HEK293 (cell line): ENCODE measurements at regions not wholly inside any gene's neighbourhood (a gene's known extent, or its start where the extent isn't known, plus 50 kb on each side); places are given as distances from the start of the nearest gene placed in this dataset.

Source experiments
- CTCF ChIP-seq: fragments of 450-650 bp; formaldehyde crosslinking; IDR thresholded peaks from 2 replicates; pipeline ENCODE4 v1.5.1; 2016; ENCODE audit warnings: missing biosample characterization, missing genetic modification characterization
- ELK4 ChIP-seq: IDR thresholded peaks from 2 replicates; pipeline ENCODE4 v1.6.1; 2011; ENCODE audit warnings: mild to moderate bottlenecking, low read depth, low read length, borderline replicate concordance
- GLI4 ChIP-seq: fragments of 450-650 bp; formaldehyde crosslinking; IDR thresholded peaks from 2 replicates; pipeline ENCODE4 v1.5.1; 2016; ENCODE audit warnings: missing biosample characterization, missing genetic modification characterization
- HOXD13 ChIP-seq: sonication (generic); formaldehyde crosslinking; IDR thresholded peaks from 2 replicates; pipeline ENCODE4 v1.8.0; 2022; ENCODE audit warnings: missing genetic modification reagents, borderline replicate concordance
- OVOL3 ChIP-seq: fragments of 450-650 bp; formaldehyde crosslinking; IDR thresholded peaks from 2 replicates; pipeline ENCODE4 v1.5.1; 2016; ENCODE audit warnings: missing biosample characterization, missing genetic modification characterization
- SP2 ChIP-seq: fragments of 450-650 bp; formaldehyde crosslinking; IDR thresholded peaks from 2 replicates; pipeline ENCODE4 v1.5.1; 2016; ENCODE audit warnings: missing biosample characterization, missing genetic modification characterization
- TRIM28 ChIP-seq: IDR thresholded peaks from 2 replicates; pipeline ENCODE4 v1.6.1; 2011; ENCODE audit warnings: low read length, control low read depth, borderline replicate concordance
- ZNF138 ChIP-seq: fragments of 450-650 bp; formaldehyde crosslinking; IDR thresholded peaks from 2 replicates; pipeline ENCODE4 v1.5.1; 2016; ENCODE audit warnings: missing biosample characterization, missing genetic modification characterization, borderline replicate concordance
- ZNF146 ChIP-seq: fragments of 450-650 bp; formaldehyde crosslinking; IDR thresholded peaks from 2 replicates; pipeline ENCODE4 v1.5.1; 2016; ENCODE audit warnings: missing biosample characterization, missing genetic modification characterization
- ZNF354C ChIP-seq: fragments of 450-650 bp; formaldehyde crosslinking; IDR thresholded peaks from 2 replicates; pipeline ENCODE4 v1.5.1; 2016; ENCODE audit warnings: missing biosample characterization, missing genetic modification characterization, low read depth, borderline replicate concordance
- ZXDB ChIP-seq: fragments of 450-650 bp; formaldehyde crosslinking; IDR thresholded peaks from 2 replicates; pipeline ENCODE4 v1.5.1; 2016; ENCODE audit warnings: missing biosample characterization, missing genetic modification characterization

GRCh38 chr4:89665662-89666061 lies 171.3 kb downstream of the SNCA start:
- TF ChIP-seq ZXDB: no peak
- no peak for TF ChIP-seq CTCF
- TF ChIP-seq TRIM28: no peak
- no peak for TF ChIP-seq ELK4
- TF ChIP-seq GLI4: no peak
- no peak for TF ChIP-seq HOXD13 (CRISPR knock-in tag)
- TF ChIP-seq ZNF354C (tag by site-specific recombination): no peak
- no peak for TF ChIP-seq ZNF138
- no peak for TF ChIP-seq OVOL3 (tag by site-specific recombination)
- TF ChIP-seq SP2 (tag by site-specific recombination): no peak
- TF ChIP-seq ZNF146 (tag by site-specific recombination): no peak
